Right renal cortex interstitium (tissue), 3 donors: ENCODE measurements at regions not wholly inside any gene's neighbourhood (a gene's known extent, or its start where the extent isn't known, plus 50 kb on each side); places are given as distances from the start of the nearest gene placed in this dataset.

Experiments used
- DNase-seq, 3 donors: peaks; one replicate each; pipeline ENCODE4 v3.0.0-alpha.2; 2013; ENCODE audit warnings: low read depth in 3 of 3, low spot score in 2 of 3

DNA sequence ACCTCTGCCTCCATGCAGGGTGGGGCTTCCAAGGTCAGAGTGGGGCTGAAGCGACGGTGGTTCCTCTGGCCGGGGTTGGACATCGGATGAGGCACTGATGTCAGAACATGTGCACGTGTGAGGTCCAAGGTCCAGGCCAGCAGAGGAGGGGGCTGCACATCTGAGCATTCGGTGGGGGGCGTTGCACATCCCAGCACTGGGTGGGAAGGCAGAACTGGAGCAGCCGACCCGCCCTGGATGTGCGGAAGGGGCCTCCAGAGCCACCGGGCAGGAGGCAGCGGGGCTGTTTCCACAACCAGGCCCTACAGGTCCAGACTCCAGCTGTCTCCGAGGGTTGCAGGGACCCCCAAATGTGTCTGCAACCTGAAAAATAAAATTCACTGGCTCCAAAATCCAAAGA lies 271.0 kb downstream of the CTTN start:
- DNase-seq, result no peak

- no peak for DNase-seq
Measured at GRCh38 chr11:70669871-70670675, 271.7 kb downstream of the CTTN start.

DNA sequence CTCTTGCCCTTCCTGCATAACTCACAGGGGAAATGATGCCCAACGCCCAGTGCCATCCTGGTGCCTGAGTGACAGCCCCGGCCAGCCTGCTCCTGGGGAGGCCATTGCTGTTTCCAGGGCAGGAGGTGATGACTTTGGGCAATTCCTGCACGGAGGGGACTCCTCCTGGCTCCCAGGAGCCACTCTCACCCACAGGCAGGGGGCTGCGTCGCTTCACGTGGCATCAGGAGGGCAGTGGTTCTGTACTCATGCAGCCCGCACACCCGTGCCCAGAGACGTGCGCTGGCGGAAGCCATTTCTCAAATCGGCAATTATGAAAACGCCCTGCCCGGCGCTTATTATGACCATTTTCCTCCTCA lies 272.3 kb downstream of the CTTN start:
- no peak for DNase-seq

DNA sequence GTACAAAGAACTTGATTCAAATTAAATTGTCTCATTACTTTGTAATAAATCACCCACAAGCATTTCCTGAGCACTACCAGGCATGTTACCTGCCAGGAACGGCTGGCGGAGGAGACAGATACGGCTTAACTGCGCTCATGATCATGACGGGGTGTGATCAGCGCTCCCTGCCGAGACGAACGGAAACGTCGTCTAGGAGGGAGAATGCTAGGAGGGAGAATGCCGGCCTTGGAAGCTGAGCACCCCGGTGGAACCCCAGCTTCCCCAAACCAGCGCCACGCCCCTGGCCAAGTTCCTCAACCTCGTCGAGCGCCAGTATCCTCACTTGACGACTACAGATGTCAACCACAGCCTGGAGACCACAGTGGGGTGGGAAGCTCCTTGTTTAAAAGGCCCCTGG lies 272.8 kb downstream of the CTTN start:
- no peak for DNase-seq

DNA sequence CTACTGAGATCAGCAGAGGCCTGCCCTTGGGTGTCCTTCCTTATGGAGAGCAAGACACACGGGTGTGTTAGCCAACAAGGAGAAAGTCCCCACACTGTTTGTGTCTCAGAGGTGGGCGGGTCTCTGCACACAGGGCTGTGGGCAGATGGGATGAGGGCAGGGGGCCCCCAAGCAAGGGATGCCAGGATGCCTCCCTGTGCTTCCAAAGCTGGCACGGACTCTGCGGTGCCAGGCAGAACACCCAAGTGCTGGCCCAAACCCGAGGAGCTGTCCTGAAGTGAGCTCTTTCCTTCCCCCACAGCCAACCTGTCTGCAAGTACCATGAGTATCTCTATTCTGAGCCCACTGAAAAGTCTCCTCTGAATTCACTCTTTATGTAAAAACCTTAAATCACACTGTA lies 273.3 kb downstream of the CTTN start:
- DNase-seq, result no peak

- no peak for DNase-seq
Measured at GRCh38 chr11:70672991-70673653, 274.8 kb downstream of the CTTN start.

DNA sequence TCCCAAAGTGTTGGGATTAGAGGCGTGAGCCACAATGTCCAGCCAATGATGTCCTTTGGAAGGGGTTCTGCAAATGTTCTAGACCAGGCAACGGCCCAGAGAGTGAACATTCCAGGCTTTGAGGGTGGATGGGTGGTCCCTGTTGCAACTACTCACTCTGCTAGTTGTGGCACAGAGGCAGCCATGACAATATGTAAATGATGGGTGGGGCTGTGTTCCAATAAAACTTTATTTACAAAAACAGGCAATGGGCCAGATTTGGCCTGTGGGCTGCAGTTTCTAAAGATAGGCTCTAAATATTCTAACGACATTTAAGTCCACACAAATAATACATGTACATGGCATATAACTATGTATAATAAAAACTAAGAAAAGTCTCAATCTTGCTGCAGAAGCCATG lies 276.3 kb downstream of the CTTN start:
- no peak for DNase-seq

GRCh38 chr11:70675697-70676374 lies 277.5 kb downstream of the CTTN start:
- DNase-seq, result no peak

DNA sequence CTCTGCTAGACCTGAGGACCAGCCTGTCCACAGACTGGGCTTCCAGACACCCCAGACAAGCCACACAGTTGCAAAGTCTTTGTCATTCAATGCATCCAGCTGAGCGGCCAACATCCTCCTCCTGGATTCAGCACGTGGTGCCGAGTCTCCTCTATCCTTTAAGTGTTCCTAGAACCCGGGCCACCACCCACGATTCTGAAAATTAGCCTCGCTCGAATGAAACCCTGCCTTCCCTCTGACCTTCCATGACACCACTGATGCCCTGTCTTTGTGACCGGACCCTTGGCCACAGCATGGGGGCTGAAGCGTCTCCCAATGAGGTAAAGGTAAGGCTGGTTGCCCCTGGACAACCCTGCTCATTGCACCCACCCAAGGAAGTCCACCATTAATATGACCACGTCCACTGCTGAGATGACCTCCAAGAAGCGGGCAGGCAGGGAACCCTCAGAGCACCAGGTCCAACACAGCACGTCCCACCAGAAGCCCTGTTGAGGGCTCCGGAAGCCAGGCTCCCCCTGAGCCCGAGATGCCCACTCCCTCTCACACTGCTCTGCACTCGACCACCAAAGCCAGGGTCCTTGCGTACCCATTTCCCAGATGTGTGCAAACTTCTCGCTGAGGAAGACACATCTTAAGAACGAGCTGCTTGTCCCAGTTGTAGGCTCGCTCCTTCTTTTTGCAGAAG lies 279.0 kb downstream of the CTTN start:
- no peak for DNase-seq

DNA sequence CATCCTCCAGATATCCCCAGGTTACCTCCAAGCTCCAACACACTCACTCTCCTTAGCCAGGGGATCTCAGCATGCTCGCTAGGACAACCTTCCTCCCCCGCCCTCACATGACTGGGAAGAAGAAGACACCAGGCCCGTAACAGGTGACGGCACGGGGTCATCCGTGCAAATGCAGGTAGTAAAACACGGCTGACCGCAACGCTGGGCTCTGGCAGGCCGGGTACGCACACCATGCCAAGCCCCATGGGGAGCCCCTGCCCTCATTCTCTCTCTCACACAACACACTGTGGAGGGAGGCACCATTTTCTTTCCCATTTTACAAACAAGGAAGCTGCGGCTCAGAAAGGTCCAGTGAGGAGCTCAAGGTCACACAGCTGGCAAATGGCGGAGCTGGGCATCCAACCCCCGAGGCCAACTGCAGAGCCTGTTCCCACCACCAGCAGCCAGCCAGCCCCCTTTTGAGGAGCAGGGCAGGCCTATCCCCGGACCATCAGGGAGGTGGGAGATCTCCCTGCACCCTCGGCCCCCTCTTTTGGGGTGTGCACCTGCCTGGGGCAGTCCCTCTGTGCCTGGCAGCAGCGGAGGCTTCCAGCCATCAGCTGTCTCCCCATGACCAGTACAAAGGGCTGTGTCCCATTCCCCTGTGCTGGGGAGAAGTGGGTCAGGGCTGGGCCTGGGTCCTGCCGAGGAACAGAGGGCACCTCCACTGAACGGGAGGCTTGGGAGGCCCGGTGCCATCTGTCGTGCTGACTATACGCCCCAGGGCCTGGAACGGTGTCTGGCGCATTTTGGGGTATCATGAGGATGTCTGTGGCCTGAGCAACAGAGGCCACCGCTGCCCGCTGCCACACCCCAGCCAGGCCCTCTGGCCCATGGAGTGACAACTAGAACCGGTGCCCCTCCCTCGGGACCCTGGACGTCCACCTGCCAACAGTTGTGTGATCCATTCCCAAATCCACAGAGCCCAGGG lies 280.9 kb downstream of the CTTN start:
- DNase-seq, result no peak

DNA sequence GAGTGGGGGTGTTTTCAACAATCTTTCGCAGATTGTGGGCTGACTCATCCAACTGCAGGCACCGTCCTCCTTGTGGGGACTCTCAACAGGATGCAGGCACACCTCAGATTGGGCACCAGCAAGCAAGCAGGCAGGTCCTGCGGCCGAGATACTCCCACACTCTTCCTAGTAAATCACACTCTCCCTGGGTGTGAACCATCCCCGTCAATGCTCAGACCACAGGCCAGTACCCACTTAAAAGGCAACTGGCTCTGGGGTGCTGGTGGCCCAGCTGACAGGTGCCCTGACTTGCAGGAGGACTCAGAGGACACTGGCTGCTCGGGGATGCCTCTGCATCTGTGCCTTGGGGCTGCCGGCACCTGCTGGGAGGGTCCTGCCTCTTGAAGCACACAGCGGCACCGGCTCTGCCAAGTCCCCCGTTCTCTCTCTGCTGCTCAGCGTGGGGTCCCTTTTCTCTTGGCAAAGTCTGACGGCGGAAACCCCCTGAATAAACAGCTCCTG lies 282.5 kb downstream of the CTTN start:
- no peak for DNase-seq

DNA sequence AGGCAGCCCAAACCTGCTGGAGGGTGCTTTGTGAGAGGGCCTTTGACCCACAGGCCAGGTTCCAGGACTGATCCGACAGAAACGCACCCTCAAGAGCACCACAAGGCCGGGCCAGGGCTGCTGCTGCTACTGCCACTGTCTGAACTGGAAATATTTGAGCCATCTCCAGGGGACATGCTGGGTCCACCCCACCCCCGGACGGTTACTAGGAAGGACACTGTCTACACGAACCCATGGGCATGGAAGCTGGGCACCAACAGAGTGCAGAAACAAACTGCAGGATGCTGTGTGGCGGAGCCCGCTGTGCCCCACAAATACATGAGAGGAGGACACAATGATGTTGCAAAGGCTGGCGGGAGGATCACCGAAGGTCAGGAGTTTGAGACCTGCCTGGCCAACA lies 283.7 kb downstream of the CTTN start:
- DNase-seq, result no peak

GRCh38 chr11:70682760-70683159 lies 284.4 kb downstream of the CTTN start:
- DNase-seq, result no peak

DNA sequence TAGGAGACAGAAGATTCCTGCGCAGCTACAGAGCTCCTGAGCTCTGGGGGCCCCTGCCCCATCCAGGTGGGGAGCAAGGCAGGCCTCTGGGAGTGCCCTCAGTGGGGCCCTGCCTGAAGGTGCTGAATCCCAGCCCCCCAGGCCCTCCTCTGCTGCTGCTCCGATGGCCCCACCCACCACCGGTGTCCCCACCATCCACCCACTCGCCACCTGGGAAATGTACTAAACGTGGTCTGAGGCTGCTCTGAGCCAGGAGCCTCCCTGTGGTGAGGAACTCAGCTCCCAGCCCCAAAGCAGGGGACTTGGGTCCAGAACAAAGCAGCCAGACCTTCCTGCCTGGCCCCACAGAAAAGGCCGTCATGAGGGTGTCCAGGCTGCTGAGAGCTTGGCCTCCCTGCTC lies 289.4 kb downstream of the CTTN start:
- no peak for DNase-seq

GRCh38 chr11:70688142-70688541 lies 289.8 kb downstream of the CTTN start:
- DNase-seq, result no peak

DNA sequence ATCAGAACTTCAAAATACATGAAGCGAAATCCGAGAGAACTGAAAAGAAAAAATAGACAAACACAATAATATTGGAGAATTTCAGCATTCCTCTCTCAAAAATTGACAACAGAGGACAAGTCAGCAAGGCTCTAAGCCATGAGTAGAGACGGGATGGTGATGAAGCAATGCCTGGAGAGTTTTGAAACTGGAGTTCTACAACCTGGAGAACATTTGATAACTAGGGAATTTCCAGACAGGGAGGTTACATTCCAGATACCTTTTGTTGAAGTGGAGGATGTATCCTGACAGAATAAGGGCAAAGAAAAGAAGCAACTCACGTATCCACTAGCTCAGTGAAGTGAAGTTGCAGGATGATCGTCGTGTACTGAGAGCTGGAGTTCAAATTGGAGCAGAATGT lies 291.4 kb downstream of the CTTN start:
- DNase-seq, result no peak

GRCh38 chr11:70692131-70692530 lies 293.8 kb downstream of the CTTN start:
- DNase-seq, result no peak

GRCh38 chr11:70694371-70694770 lies 296.0 kb downstream of the CTTN start:
- DNase-seq, result no peak

- no peak for DNase-seq
Measured at GRCh38 chr11:70695086-70695960, 297.0 kb downstream of the CTTN start.
